ENCODE measurements at regions not wholly inside any gene's neighbourhood (a gene's known extent, or its start where the extent isn't known, plus 50 kb on each side); places are given as distances from the start of the nearest gene placed in this dataset.
"Not testable (repeated sequence)": the region's sequence is repeated elsewhere in the genome, so short reads cannot be mapped to it uniquely, and the experiment has no call there.

GRCh38 chr9:41367301-41367700 is 178.2 kb upstream of the ZNG1F start:
- DNase-seq = not testable (repeated sequence)

- not testable (repeated sequence) for DNase-seq
Observed at GRCh38 chr9:41361790-41362189, 172.7 kb upstream of the ZNG1F start.

DNA sequence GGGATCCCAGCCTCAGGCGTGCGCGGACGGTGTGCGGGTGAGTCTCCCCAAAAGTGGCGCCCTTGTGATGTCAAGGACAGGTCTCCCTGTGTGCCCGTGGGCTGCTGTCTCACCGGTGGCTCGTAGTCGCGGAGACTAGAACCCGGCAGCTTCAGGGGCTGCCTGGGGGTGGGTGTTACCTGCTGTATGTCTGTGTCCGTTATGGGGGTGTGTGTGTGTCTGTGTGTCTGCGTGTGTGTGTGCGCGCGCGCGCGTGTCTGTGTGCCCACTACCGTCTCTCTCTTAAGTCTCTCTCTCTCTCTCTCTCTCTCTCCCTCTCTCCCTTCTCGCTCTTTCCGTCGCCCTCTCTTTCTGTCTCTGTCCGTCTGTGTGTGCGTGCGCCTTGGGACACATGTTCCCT is 170.0 kb upstream of the ZNG1F start:
- peak; percentile 59 for DNase-seq

GRCh38 chr9:41358682-41359081 is 169.6 kb upstream of the ZNG1F start:
- peak; percentile 83 for DNase-seq

- DNase-seq = not testable (repeated sequence)
Observed at GRCh38 chr9:41357918-41358404, 168.8 kb upstream of the ZNG1F start.

- DNase-seq = not testable (repeated sequence)
Observed at GRCh38 chr9:41357350-41357748, 168.2 kb upstream of the ZNG1F start.

DNA sequence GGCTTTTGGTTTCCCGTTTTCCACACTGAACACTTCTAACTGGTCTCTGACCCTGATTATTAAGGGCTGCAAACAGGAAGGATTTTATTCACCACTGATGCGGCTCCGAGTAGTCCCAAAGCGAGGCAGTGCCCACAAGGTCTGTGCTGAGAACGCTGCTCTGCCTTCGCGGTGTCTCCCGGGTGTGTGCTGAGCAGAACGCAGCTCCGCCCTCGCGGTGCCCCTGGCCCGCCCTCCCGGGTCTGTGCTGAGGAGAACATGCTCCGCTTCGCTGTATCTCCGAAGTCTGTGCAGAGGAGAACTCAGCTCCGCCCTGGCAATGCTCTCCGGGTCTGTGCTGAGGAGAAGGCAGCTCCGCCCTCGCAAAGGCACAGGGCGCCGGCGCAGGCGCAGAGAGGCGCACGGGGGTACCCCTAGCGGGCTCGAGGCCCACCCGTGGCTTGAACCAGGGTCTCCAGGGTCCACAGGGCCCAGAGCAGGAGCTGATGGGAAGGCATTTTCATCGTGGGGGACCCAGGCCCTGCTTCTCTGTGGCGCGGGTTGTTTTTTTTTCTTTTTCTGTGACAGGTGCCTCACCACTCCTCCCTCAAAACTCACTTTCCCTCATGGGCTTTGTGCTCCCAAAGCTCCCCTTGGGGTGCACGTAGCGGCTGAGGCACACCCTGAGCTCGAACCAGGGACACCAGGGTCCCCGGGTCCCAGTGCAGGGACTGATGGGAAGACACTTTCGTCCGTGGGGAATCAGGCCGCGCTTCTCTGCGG is 167.7 kb upstream of the ZNG1F start:
- peak; percentile 90 for DNase-seq

DNA sequence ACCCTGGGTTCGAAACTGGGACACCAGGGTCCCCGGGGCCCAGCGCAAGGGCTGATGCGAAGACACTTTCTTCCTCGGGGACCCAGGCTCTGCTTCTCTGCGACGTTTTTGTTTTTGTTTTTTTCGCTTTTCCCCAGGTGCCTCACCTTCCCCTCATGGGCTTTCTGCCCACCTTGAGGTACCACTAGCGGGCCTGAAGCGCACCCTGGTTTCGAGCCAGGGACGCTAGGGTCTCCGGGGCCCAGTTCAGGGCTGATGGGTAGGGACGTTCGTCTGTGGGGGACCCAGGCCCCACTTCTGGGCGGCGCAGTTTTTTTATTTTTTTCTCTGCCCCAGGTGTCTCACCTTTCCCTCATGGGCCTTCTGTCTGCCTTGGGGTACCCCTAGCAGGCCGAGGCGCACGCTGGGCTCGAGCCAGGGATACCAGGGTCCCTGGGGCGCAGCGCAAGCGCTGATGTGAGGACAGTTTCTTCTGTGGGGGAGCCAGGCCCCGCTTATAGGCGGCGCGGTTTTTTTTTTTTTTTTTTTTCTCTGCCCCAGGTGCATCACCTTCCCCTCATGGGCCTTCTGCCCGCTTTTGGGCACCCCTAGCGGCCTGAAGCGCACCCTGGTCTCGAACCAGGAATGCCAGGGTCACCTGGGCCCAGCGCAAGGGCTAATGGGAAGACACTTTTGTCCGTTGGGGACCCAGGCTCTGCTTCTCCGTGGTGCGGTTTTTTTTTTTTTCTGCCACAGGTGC is 166.8 kb upstream of the ZNG1F start:
- DNase-seq = not testable (repeated sequence)

DNA sequence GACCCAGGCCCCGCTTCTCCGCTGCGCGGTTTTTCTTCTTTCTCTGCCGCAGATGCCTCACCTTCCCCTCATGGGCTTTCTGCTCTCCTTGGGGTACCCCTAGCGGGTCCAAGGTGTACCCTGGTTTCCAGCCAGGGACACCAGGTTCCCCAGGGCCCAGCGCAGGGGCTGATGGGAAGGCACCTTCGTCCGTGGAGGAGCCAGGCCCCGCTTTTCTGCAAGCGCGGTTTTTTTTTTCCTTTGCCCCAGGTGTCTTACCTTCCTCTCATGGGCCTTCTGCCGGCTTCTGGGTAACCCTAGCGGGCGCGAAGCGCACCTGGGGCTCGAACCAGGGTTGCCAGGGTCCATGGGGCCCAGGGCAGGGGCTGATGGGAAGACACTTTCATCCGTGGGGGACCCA is 165.9 kb upstream of the ZNG1F start:
- DNase-seq = peak; percentile 67

DNA sequence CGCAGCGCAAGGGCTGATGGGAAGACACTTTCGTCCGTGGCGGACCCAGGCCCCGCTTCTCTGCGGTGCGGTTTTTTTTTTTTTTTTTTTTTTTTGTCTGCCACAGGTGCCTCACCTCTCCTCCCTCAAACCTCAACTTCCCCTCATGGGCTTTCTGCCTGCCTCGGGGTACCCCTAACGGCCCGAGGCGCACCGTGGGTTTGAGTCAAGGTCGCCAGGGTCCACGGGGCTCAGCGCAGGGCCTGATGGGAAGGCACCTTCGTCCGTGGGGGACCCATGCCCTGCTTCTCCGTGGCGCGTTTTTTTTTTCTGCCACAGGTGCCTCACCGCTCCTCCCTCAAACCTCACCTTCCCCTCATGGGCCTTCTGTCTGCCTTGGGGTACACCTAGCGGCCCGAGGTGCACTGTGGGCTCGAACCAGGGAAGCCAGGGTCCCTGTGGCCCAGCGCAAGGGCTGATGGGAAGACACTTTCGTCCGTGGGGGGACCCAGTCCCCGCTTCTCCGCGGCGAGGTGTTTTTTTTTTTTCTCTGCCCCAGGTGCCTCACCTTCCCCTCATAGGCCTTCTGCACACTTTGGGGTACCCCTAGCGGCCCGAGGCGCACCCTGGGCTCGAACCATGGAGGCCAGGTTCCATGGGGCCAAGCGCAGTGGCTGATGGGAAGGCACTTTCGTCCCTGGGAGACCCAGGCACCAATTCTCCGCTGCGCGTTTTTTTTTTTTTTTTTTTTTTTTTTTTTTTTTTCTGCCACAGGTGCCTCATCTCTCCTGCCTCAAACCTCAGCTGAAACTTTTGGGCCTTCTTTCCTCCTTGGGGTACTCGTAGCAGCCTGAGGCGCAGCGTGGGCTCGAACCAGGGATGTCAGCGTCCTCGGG is 165.2 kb upstream of the ZNG1F start:
- not testable (repeated sequence) for DNase-seq

- DNase-seq = not testable (repeated sequence)
Observed at GRCh38 chr9:41353026-41353425, 163.9 kb upstream of the ZNG1F start.

DNA sequence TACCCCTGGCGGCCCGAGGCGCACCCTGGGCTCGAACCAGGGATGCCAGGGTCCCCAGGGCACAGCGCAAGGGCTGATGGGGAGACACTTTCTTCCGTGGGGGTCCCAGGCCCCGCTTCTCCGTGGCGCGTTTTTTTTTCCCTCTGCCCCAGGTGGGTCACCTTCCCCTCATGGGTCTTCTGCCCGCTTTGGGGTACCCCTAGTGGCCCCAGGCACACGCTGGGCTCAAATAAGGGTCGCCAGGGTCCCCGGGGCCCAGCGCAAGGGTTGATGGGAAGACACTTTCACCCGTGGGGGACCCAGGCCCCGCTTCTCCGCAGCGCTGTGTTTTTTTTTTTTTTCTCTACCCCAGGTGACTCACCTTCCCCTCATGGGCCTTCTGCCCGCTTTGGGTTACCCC is 163.3 kb upstream of the ZNG1F start:
- DNase-seq = not testable (repeated sequence)

DNA sequence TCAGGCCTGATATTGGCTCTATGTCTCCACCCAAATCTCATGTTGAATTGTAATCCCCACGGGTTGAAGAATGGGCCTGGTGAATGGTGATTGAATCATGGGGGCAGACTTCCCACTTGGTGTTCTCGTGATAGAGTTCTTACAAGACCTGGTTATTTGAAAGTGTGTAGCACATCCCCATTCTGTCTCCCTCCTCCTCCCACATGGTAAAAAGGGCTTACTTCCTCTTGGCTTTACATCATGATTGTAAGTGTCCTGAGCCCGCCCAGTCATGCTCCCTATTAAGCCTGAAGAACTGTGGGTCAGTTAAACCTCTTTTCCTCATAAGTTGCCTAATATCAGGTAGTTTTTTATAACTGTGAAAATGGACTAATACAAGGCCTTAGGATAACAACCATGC is 158.8 kb upstream of the ZNG1F start:
- not testable (repeated sequence) for DNase-seq

- not testable (repeated sequence) for DNase-seq
Observed at GRCh38 chr9:41332562-41332961, 143.4 kb upstream of the ZNG1F start.

DNA sequence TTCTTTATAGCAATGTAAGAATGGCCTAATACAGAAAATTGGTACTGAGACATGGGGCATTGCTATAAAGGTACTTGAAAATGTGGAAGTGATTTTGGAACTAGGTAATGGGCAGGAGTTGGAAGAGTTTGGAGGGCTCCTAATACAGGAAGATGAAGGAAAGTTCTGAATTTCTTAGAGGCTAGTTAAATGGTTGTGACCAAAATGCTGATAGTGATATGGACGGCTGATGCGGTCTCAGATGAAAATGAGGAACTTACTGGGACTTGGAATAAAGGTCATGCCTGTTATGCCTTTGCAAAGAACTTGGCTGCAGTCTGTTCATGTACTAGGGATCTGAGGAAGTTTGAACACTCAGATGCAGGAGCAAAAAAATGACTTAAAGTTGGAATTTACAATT is 132.2 kb upstream of the ZNG1F start:
- not testable (repeated sequence) for DNase-seq

DNA sequence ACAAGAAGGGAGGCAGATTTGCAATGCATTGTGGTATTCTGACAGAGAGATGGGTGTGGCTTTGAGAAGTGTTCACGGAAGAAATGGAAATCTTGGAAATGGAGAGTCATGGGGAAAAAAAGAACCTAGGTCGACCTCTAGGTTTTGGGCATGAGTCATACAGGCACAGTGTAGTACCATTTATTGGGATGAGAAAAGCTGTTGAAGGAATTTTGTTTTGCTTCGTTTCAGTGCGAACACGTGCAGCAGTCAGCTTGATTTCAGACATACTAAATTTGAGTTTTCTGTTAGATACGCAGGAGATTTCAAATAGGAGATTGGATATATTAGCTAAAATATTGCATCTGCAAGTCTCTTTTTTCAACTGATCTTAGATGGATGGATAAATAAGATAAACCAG is 119.8 kb upstream of the ZNG1F start:
- not testable (repeated sequence) for DNase-seq

GRCh38 chr9:41285744-41286143 is 96.6 kb upstream of the ZNG1F start:
- DNase-seq = not testable (repeated sequence)

DNA sequence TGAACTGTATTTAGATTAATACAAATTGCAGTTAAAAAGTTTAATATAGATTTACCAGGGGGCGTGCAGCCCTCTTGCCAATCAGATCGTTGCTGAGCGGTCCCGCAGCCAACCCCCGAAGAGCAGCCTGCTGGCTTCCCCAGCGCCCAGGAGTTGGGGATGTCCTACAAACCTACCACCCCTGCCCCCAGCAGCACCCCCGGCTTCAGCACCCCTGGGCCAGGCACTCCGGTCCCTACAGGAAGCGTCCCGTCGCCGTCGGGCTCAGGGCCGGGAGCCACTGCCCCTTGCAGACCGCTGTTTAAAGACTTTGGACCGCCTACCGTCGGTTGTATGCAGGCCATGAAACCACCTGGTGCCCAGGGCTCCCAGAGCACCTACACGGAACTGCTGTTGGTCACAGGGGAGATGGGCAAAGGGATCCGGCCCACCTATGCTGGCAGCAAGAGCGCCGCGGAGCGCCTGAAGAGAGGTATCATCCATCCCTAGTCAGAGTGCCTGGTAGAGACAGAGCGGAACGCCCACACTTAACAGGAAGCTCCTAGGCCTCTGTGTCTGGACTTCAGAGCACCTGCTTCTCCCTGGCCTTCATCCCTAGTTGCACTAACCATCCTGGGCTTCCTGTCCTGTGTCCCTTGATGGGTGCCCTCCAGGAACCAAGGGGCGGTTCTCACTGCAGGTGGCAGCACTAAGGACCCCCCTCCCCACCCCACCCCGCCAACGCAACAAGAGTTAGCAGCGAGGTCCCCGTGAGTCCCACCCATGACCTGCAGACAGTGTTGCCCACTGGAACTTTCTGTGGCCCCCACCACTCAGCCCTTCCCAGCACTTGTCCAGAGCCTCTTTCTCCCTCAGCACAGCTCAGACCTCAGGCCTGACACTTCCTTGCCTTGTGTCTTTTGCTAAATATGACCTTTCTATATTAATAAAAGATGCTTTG is 91.5 kb upstream of the ZNG1F start:
- DNase-seq = not testable (repeated sequence)

DNA sequence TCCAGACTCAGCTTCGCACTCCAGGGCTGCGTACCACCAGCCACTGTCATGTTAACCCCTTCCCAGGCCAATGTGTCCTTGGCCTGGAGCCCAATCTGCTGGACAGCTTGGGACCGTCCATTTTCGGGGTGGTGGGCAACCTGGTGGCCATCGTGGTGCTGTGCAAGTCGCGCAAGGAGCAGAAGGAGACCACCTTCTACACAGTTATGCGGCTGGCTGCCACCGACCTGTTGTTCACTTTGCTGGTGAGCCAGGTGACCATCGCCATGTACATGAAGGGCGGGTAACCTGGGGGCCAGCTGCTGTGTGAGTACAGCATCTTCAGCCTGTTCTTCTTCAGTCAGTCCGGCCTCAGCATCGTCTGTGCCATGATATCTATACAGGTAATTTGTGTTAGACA is 90.3 kb upstream of the ZNG1F start:
- DNase-seq = not testable (repeated sequence)

GRCh38 chr9:41279033-41279432 is 89.9 kb upstream of the ZNG1F start:
- not testable (repeated sequence) for DNase-seq

DNA sequence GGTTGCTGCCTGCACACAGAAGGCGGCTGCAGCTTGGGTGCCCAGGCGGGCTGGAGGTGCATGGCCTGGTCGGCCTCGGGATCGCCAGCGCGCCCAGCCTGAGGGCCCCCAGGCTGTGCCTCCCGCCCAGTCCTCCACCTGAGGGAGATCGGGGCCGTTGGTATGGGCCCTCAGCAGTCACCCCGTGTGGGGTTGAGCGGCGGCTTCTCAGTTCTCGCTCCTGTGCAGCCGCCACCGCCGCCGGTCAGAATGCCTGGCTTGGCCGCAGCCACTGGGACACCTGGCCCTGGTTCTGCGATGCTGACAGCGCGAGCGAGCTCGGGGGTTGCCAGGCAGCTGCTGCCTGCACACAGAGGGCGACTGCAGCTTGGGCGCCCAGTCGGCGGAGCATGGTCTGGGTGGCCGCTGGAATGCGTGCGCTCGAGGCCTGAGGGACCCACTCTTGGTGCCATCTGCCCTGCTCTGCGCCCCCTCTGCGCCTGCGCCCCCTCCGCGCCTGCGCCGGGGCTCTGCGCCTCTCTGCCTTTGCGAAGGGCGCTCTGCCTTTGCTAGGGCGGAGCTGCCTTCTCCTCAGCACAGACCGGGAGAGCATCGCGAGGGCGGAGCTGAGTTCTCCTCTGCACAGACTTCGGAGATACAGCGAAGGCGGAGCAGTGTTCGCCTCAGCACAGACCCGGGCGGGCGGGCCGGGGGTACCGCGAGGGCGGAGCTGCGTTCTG is 84.6 kb upstream of the ZNG1F start:
- peak; percentile 76 for DNase-seq

All from activated T-cell treated with anti-CD3 and anti-CD28 coated beads, Interleukin-2, amount 50 U/mL, for 1 hour (primary cell).